NCI-H460 (cell line): ENCODE measurements at regions not wholly inside any gene's neighbourhood (a gene's known extent, or its start where the extent isn't known, plus 50 kb on each side); places are given as distances from the start of the nearest gene placed in this dataset.
"Not testable (repeated sequence)": the region's sequence is repeated elsewhere in the genome, so short reads cannot be mapped to it uniquely, and the experiment has no call there.

ENCODE experiments used
- DNase-seq: peaks from one replicate; pipeline ENCODE4 v3.0.0-alpha.2; 2016; ENCODE audit warnings: low read depth; ENCODE audit errors: extremely low read depth

- no peak for DNase-seq
Observed at GRCh38 chr7:149610441-149611011, 112.9 kb upstream of the ZNF746 start.

DNA sequence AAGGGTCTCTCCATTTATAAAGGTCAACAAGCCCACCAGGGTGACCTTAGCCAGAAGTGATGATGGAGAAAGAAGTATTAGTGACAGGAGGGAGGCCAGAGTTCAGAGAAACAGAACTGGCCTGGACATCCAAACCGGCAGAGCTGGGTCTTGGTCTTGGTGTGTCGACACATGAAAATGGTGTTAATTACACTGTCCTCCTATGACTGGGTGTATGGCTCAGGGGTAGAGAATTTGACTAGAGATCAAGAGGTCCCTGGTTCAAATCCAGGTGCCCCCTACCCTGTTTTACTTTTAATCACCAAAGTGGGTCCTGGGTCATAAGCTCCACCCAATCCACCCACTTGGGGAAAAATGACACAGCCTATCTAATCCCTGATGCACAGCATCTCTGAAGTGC is 110.6 kb upstream of the ZNF746 start:
- no peak for DNase-seq

- DNase-seq = no peak
Observed at GRCh38 chr7:149607683-149608082, 110.1 kb upstream of the ZNF746 start.

GRCh38 chr7:149606826-149607225 is 109.2 kb upstream of the ZNF746 start:
- no peak for DNase-seq

GRCh38 chr7:149605696-149606095 is 108.1 kb upstream of the ZNF746 start:
- DNase-seq = no peak

GRCh38 chr7:149604521-149604920 is 106.9 kb upstream of the ZNF746 start:
- DNase-seq = no peak

- not testable (repeated sequence) for DNase-seq
Observed at GRCh38 chr7:149600669-149601330, 103.2 kb upstream of the ZNF746 start.

DNA sequence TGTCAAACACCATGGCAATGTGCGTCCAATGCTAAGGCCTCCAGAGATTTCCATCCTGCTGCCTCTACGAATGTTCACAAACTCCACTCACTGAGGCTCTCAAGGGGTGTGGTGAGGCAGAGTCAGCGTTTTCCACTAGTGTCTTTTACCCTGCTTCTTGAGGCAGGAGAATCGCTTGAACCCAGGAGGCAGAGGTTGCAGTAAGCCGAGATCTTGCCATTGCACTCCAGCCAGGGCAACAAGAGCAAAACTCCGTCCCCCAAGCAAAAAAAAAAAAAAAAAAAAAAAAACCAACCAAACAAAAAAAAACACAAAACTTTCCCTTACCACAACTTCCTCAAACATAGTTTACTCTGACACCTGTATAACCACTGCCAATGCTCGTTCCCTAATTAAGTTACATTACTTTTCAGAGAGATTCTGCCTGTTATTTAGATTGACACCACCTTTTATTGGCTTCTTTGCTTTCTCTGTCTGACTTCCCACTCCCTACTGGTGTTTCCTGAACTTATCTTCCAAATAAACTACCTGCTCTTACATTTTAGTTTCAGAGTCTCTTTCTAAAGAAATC is 102.1 kb upstream of the ZNF746 start:
- no peak for DNase-seq

DNA sequence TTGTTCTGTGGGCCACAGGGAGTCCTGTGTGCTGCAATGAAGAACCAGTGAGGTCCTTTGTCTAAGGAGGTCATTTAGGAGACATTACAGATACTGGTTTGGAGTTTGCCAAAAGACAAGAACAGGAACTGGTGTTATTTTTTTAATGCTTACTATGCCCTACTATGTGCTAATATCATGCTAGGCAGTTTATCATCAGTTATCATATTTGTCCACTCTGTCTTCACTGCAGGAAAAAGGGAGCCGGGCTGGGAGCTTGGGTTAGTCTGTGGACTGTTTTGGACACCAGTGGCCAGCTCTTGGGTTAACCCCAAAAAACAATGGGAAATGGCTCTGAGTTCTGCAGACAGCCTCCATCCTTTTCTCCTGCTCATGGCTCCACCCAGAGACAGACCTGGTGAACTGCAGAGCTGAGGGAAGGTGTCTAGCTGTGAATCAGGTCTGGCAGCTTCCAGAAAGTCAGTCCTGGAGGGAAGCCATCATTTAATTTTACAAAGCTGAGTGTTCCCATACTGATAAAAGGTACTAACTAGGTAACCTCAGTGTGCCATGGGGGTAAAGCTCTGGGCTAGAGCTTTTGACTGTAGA is 101.2 kb upstream of the ZNF746 start:
- DNase-seq = peak; percentile 5

GRCh38 chr7:149597789-149598188 is 100.2 kb upstream of the ZNF746 start:
- not testable (repeated sequence) for DNase-seq

DNA sequence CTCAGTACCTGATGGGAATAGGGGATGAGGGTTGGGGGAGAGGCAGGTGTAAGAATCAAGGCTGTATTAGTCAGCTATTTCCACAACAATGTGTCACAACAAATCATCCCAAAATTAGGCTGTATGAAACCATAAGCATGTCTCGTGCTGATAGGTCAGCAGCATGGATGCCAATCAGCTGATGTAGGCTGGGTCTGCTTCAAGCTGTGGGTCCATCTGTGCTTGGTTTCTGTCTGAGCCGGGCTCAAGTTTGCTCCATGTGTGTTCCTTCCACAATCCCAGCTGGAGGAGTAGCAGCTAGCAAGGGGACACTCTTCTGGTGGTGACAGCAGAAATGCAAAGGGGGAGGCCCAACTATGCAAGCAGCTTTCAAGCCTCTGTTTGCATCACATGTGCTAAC is 97.9 kb upstream of the ZNF746 start:
- no peak for DNase-seq

DNA sequence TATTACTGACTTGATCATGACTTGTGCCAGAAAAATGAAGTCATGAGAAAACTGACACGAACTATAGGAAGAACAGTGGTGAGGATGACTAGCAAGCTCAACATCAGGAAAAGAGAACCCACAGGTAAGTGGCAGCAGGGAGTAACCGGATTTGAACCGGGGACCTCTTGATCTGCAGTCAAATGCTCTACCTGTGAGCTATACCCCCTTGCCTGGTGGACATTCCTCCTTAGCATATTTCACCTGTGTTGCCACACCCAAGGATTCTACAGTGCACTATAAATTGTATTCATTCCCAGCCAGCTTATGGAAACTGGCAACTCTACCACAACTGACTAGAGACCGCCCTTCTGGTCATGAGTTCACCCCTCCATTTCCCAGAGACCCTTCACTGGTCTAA is 97.5 kb upstream of the ZNF746 start:
- DNase-seq = no peak

DNA sequence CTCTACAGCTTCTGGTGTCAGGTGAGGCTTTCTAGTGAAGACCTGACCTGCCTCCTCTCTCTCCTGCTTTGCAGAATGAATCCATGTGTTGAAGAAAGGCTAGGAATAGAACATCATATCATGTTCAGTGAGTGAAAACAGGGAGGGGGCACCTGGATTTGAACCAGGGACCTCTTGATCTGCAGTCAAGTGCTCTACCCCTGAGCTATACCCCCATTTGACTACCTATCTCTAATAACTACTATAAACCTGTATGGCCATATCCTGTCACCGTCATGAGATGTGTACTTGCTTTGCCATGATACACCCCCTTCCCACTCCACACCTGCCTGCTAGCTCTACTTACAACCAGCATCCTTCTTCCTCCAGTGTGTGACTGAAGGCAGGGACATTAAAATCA is 91.3 kb upstream of the ZNF746 start:
- DNase-seq = no peak

- DNase-seq = no peak
Observed at GRCh38 chr7:149586646-149587645, 89.3 kb upstream of the ZNF746 start.

DNA sequence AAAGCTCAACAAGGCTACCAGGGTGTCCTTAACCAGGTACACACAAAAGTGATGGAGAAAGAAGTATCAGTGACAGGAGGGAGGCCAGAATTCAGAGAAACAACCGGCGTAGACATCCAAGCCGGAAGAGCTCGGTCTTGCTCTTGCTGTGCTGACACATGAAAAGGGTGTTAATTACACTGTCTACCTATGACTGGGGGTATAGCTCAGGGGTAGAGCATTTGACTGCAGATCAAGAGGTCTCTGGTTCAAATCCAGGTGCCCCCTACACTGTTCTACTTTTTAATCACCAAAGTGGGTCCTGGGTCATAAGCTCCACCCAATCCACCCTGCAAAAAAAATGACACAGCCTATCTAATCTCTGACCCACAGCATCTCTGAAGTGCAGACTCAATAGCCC is 86.9 kb upstream of the ZNF746 start:
- DNase-seq = no peak

DNA sequence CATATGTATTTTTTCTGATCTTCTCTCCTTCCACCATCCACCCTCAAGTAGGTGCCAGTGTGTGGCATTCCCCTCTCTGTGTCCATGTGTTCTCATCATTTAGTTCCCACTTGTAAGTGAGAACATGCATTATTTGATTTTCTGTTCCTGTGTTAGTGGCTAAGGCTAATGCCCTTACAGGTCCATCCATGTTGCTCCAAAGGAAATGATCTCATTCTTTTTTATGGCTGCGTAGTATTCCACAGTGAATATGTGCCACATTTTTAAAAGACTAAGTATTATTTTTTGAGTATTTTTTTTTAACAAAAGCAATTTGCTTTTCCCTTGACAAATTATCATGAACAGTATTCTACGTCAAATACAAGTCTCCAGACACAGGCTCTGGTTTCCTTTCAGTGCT is 86.4 kb upstream of the ZNF746 start:
- no peak for DNase-seq

- no peak for DNase-seq
Observed at GRCh38 chr7:149580328-149580727, 82.7 kb upstream of the ZNF746 start.

DNA sequence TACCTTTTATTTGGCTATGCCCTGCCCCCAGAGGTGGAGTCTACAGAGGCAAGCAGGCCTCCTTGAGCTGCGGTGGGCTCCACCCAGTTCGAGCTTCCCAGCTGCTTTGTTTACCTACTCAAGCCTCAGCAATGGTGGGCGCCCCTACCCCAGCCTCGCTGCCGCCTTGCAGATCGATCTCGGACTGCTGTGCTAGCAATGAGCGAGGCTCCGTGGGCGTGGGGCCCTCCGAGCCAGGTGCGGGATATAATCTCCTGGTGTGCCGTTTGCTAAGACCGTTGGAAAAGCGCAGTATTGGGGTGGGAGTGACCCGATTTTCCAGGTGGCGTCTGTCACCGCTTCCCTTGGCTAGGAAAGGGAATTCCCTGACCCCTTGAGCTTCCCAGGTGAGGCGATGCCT is 81.8 kb upstream of the ZNF746 start:
- DNase-seq = not testable (repeated sequence)

DNA sequence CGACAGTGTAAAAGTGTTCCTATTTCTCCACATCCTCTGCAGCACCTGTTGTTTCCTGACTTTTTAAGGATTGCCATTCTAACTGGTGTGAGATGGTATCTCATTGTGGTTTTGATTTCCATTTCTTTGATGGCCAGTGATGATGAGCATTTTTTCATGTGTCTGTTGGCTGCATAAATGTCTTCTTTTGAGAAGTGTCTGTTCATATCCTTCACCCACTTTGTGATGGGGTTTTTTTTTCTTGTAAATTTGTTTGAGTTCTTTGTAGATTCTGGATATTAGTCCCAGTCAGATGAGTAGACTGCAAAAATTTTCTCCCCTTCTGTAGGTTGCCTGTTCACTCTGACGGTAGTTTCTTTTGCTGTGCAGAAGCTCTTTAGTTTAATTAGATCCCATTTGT is 76.8 kb upstream of the ZNF746 start:
- DNase-seq = not testable (repeated sequence)

GRCh38 chr7:149573519-149573918 is 75.9 kb upstream of the ZNF746 start:
- no peak for DNase-seq

- not testable (repeated sequence) for DNase-seq
Observed at GRCh38 chr7:149572920-149573319, 75.3 kb upstream of the ZNF746 start.
